GM21423 (cell line): ENCODE measurements at regions not wholly inside any gene's neighbourhood (a gene's known extent, or its start where the extent isn't known, plus 50 kb on each side); places are given as distances from the start of the nearest gene placed in this dataset.

ENCODE experiments used
- ATAC-seq: cut with Tn5 transposase; IDR thresholded peaks from one replicate; pipeline ENCODE4 v1.9.1; 2021; ENCODE audit warnings: mild to moderate bottlenecking, moderate library complexity; ENCODE audit not compliant: unreplicated experiment

GRCh38 chr22:19639610-19640135, 74.6 kb upstream of the SEPTIN5 start:
- ATAC-seq = no peak

GRCh38 chr22:19640306-19640705, 74.0 kb upstream of the SEPTIN5 start:
- no peak for ATAC-seq

GRCh38 chr22:19641254-19641982, 72.9 kb upstream of the SEPTIN5 start:
- no peak for ATAC-seq

- no peak for ATAC-seq
Measured at GRCh38 chr22:19641983-19642451, 72.3 kb upstream of the SEPTIN5 start.

- ATAC-seq = no peak
Measured at GRCh38 chr22:19643448-19644313, 70.6 kb upstream of the SEPTIN5 start.

GRCh38 chr22:19644314-19645223, 69.7 kb upstream of the SEPTIN5 start:
- no peak for ATAC-seq

- ATAC-seq = no peak
Measured at GRCh38 chr22:19645391-19645790, 68.9 kb upstream of the SEPTIN5 start.

GRCh38 chr22:19645905-19646304, 68.4 kb upstream of the SEPTIN5 start:
- ATAC-seq = no peak

- no peak for ATAC-seq
Measured at GRCh38 chr22:19646383-19646782, 67.9 kb upstream of the SEPTIN5 start.

GRCh38 chr22:19648419-19648929, 65.8 kb upstream of the SEPTIN5 start:
- no peak for ATAC-seq

- no peak for ATAC-seq
Measured at GRCh38 chr22:19652316-19652715, 62.0 kb upstream of the SEPTIN5 start.

GRCh38 chr22:19654338-19654987, 59.8 kb upstream of the SEPTIN5 start:
- ATAC-seq = no peak

- ATAC-seq = no peak
Measured at GRCh38 chr22:19655399-19655798, 58.9 kb upstream of the SEPTIN5 start.

GRCh38 chr22:19656541-19657251, 57.6 kb upstream of the SEPTIN5 start:
- no peak for ATAC-seq

- ATAC-seq = no peak
Measured at GRCh38 chr22:19657252-19658056, 56.8 kb upstream of the SEPTIN5 start.

GRCh38 chr22:19658057-19658966, 56.0 kb upstream of the SEPTIN5 start:
- ATAC-seq = no peak

GRCh38 chr22:19658967-19659804, 55.1 kb upstream of the SEPTIN5 start:
- ATAC-seq = no peak
